NCI-H2029 (cell line): ENCODE measurements at regions not wholly inside any gene's neighbourhood (a gene's known extent, or its start where the extent isn't known, plus 50 kb on each side); places are given as distances from the start of the nearest gene placed in this dataset.
"Not testable (repeated sequence)": the region's sequence is repeated elsewhere in the genome, so short reads cannot be mapped to it uniquely, and the experiment has no call there.

Source experiments
- DNase-seq: peaks from one replicate; lab custom pipeline; 2025; lab: John Stamatoyannopoulos, UW

DNA sequence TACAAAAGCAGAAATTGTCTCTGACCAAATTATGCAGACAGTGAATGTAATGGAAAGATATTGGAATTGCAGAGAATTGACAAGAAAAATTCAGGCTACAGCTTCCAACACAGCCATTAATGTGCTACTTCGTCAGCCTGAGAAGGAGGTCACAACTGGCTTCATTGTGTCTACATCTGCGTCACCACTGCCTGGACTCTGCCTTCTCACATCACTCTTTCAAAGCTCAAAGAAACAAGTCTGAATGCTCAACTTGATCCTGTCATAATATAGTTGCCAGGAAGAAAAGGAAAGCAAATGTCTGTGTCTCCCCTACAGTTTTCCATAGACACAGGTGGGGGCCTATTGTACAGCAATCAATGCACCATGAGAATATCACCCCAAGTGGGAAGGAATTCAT lies 806.5 kb upstream of the CDH10 start:
- DNase-seq, result no peak

DNA sequence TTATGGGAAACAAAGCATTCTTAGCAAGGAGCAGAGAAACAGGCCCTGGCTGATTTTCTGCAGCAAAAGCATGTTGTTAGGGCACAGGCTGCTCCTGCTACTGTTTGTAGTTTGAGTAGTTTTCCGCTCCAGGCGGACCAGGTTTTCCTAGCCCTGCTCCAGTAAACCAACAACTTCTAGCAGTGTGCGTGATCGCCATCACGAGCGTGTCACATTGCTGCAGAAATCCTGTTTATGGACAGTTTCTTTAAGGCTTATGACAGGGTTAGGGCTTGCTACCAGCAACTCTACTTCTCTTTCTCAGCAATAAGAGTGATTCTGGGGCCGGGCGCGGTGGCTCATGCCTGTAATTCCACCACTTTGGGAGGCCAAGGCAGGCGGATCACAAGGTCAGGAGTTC lies 803.9 kb upstream of the CDH10 start:
- DNase-seq, result no peak

DNA sequence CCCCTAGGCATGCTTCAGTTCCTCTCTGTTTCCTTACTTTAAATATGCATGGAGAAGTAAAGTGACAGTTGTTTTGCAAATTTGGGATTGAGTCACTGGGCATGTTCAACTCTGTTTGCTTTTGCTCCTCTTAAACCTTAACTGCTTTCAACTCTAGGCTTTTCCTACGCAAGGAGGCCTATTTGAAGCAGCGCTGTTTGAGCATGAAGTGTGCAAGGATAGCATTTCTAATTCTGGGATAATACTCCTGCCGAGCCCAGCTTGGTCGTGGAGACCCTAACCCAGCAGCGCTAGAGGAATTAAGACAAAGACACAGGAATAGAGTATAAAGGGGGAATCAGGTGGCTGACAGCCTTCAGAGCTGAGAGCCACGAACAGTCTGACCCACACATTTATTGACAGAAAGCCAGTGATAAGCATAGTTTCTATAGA lies 803.4 kb upstream of the CDH10 start:
- no peak for DNase-seq

DNA sequence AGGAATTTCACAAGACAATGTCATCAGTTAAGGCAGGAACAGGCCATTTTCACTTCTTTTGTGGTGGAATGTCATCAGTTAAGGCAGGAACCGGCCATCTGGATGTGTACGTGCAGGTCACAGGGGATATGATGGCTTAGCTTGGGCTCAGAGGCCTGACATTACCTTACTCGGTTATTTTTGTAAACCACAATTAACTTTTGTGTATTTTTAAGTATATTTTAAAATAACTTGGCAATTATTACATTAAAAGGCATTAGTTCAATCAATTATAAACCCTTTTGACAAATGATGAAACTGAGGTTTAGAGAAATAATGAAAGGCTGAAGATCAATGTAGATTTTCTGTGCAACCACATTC lies 801.3 kb upstream of the CDH10 start:
- DNase-seq, result not testable (repeated sequence)

DNA sequence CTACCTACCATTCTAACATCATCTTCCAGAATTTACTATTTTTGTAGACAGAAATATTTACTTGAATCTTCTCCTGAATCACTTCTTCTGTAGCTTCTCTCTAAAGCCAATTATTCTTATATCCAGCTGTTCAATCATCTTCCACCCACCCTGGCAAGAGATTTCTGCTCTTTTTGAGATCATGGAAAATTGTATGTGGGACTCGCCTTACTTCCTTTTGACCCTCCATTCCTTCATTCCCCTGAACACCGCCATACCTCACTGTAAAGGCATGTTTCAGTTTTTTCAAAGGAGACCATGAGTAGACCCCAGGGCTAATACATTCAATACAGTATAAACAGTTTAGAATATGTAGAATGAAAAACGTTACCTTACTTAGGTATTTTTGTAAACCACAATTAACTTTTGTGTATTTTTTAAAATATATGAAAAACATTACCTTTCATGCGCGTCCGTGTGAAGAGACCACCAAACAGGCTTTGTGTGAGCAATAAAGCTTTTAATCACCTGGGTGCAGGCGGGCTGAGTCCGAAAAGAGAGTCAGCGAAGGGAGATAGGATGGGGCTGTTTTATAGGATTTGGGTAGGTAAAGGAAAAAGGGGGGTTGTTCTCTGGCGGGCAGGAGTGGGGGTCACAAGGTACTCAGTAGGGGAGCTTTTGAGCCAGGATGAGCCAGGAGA lies 800.7 kb upstream of the CDH10 start:
- not testable (repeated sequence) for DNase-seq

DNA sequence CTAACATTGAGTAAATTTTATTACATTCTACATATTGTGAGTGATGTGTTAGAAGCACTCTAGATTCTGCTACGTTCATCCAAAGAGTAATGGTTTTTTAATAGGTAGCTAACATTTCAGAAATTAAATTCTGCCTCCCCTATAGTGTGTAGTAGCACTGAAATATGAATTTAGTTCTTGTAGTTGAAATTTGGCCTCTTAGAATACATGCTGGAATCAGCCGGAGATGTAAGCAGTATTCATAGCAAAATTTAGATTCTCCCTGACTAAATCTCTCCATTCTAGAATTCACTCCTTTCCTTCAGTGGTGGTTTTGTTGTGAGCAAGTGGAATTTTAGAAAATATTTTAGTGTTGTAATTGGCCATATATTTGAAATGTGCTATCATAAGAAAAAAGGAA lies 799.9 kb upstream of the CDH10 start:
- DNase-seq, result no peak

DNA sequence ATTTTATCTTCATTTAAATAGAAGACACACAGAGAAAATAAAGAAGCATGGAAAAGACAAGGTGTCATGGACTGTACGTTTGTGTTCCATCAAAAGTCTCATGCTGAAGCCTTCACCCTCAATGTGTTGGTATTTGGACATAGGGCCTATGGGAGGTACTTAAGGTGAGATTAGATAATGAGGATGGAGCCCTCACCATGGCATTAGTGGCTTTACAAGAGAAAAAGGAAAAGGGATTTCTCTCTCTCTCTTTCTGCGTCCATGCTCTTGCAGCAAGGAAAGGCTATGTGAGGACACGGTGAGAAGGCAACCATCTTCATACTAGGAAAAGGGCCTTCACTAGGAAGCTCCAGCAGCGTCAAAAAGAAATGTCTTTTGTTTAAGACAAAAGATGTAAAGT lies 797.0 kb upstream of the CDH10 start:
- no peak for DNase-seq

DNA sequence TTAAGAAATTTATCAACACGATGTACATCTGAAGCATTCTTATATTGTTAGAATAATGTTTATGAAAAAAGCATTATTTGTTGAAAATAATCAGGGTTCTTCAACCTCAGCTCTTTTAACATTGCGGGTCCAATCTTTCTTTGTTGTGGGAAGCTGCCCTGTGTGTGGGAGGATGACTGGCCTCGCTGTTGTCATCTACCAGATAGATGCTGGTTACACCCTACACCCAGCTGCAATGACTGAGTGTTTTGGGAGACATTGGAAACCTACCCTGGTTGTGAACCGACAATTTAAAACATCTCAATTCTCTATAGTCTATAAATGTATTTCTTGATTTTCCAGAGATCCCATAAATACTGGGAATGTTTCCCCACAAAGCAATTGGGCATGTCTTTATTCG lies 794.2 kb upstream of the CDH10 start:
- no peak for DNase-seq

DNA sequence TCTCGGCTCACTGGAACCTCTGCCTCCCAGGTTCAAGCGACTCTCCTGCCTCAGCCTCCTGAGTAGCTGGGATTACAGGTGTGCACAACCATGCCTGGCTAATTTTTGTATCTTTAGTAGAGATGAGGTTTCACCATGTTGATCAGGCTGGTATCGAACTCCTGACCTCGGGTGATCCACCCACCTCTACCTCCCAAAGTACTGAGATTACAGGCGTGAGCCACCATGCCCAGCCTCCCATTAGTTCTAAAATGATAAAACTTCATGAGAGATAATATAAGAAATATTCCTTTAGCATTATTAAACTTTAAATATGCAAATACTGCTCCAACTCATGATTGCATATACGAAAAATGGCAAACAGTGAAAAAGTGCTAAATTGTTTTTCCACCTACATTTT lies 793.6 kb upstream of the CDH10 start:
- DNase-seq, result not testable (repeated sequence)

DNA sequence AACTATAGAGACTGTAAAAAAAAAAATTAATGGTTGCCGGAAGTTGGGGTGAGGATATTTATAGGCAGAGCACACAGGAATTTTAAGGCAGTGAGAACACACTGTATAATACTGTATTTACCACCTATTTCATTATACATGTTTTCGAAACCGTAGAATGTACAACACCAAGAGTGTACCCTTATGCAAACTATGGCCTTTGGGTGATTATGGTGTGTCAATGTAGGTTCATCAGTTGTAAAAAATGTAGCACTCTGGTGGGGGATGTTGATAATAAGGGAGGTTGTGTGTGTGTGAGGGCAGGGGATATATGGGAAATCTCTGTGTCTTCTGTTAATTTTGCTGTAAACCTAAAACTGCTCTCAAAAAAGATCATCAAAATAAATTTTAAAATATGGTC lies 791.7 kb upstream of the CDH10 start:
- DNase-seq, result no peak

DNA sequence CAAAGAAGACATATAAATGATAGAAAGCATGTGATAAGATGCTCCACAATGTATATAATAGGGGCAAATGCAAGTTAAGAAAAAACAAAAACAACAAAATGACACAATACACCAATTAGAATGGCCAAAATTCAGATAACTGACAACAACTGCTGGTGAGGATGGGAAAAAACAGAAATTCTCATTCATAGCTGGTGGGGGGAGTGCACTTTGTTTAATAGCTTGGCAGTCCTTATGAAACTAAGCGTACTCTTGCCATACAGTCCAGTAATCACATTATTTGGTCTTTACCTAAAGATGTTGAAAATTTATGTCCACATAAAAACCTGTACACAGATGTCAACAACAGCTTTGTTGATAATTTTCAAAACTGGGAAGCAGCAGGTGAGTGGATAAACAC lies 791.1 kb upstream of the CDH10 start:
- no peak for DNase-seq

DNA sequence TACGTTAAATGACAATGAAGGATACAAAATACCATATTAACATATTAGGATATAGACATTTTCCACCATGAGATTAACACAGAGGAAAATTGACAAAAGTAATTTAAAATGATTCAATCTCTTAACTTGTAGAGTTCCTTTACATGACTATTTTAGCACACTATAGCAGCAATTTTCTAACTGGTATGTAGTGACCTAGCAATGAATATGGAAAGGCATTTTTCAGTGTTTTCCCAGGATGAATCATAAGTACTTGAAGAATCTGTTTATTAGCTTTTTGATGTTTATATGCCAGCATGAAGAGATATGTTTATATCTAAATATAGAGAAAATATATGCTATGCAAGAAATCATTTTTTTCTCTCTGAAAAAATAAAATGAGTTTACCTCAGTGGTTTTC lies 782.5 kb upstream of the CDH10 start:
- DNase-seq, result no peak

DNA sequence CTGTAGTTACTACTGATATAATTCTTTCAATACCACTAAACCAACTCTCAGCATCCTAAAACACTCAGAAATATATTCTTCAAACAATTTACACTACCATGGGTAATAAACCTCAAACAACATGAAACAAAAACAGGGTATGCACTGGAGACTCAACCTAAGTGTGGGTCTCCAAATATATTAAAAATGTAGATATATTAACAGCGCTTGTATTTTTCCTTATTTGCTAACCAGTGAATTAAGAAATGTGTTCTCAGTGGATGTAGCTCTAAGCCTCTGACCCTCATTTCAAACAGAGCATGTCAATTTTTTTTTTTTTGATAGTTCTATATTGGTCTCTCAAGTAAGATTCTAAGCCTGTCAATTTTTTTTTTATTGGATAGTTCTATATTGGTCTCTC lies 778.5 kb upstream of the CDH10 start:
- no peak for DNase-seq

DNA sequence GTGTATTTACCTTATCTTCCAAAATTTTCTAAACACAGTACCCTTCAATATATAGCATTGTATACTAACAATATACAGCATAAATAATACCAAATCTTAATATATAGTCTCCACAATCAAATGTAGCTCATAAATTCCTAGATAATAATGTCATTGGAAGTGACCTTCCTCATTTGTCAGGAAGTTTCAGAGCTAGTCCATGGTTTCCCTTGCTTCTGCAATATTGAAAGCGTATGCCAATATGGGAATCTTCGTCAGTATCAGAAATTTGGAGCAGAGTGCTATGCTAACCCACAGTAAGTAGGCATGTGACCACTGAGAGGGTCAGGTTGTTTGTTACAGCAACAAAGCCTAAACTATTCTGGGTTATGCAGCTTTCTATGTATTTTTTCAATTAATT lies 774.9 kb upstream of the CDH10 start:
- DNase-seq, result no peak

DNA sequence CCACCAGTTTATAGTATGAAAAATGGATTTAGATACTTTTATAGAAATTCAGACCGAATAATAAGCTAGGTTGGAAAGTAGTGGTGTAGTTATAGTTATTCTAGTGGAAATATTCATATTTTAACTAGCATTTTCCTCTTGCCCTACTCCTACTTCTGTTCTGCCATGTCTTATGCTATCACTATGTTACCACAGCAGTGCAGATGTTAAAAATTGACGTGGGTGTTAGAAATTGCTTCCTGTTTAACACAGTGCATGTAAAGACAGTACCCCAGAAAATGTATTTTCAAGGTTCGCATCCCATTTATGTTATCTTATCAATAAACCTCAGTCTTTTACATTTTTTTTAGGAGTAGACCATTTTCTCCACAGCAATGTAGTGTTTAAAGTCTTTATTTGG lies 774.2 kb upstream of the CDH10 start:
- no peak for DNase-seq

DNA sequence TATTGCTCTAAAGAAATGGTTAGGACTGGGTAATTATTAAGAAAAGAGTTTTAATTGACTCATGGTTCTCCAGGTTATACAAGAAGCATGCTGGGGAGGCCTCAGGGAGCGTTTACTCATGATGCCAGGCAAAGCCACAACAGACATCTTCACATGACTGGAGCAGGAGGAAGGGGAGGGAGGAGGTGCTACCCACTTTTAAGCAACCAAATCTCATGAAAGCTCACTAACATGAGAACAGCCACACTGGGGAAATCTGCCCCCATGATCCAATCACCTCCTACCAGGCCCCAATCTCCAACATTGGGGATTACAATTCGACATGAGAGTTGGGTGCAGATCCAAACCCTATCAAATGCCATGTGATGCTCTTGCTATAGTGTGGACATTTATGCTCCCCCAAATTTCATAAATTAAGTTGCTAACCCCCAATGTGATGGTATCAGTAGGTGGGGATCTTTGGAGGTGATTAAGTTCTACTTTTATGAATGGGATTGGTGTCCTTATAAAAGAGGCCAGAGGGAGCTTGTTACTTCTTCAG lies 773.6 kb upstream of the CDH10 start:
- DNase-seq, result no peak

DNA sequence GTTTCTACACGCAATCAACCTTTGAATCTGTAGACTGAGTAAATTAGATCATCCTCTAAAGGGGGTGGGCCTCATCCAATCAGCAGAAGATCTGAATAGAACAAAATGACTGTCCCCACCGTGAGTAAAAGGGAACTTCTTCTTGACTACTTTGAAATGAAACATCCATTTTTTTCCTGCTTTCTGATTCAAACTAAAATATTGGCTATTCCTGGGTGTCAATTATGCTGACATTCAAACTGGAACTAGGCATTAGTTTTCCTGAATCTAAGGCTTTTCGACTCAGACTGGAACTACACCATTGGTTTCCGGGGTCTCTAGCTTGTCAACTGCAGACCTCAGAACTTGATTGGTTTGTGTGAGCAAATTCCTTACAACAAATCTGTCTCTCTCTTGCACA lies 772.2 kb upstream of the CDH10 start:
- no peak for DNase-seq

DNA sequence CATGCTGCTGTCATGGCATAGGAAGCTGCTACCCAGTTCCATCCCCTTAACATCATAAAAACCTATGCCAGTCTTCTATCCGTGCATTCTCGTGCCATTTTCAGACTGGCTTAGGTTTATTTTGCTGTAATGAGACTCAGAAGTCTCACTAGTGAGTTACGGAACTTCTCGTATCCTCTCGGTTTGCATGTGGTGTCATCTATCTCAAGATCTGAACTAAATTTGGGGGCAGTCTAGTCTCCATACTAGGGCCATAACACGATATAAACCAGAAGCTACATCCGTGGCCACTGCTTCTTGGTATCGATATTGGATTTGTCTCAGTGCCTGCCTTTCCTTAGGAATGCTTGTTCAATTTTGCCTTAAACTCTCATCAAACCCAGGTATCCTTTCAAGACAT lies 771.2 kb upstream of the CDH10 start:
- DNase-seq, result no peak

DNA sequence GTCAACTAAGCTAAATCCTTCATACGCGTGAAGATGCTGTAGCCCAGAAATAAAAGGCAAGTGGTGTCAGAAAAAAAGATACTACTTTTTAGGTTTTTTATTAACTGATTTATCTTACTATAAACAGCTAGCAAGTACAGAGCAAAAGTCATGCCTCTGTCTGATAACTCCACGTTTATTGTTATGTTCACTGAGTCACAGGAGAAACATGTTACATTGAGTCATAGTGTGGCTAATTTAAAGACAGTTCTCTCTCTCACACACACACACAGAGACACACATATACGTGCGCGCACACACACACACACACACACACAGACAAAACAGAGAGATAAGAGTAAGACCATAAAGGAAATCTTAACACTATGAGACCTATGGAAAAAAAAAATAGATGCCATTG lies 770.0 kb upstream of the CDH10 start:
- no peak for DNase-seq

DNA sequence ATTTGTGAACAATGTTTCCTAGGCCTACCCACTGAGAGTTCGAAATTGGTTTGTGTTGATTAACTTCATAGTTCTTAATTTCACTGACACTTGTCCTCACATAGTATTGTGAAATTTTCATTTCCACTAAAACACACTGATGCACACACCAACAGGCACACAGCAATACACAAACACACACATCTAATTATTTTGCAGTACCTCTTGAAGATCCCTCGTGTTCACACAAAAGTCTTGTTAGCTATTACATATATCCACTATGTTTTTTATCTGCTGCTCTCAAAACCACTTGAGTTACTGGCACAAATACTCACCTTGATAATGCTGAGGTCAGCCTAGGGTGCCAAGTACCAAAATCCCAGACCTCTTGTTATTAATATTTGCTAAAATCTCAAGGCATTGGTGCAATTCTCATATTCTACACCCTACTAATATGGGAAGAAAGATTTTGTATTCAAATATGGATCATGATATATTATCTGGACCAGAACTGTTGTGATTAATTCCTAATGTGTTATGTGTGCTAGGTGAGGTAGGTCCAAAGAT lies 767.4 kb upstream of the CDH10 start:
- no peak for DNase-seq

DNA sequence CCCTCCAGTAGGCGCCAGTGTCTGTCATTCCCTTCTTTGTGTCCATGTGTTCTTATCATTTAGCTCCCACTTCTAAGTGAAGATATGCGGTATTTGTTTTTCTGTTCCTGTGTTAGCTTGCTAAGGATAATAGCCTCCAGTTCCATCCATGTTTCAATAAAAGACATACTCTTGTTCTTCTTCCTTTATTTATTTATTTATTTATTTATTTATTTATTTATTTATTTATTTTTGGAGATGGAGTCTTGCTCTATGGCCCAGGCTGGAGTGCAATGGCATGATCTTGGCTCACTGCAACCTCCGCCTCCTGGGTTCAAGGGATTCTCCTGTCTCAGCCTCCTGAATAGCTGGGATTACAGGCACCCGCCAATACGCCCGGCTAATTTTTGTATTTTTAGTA lies 762.6 kb upstream of the CDH10 start:
- not testable (repeated sequence) for DNase-seq

DNA sequence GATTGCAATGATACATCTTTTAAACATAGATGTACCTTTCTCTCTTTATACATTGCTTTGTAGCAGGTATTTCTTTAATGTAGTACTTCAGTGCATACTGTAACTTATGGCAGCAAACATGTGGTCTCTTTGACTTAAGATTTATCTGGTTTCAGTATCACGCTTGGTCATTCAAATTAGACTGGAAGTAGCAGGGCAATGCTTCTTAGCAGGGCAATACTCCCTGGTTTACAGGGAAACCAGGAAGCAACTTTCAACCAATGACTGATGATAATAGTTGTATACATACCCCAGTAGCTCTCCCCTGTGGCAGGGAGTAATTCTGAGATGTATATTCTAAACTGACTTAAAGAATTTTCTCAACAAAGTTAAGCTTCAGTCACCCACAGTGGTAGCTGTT lies 761.1 kb upstream of the CDH10 start:
- no peak for DNase-seq

DNA sequence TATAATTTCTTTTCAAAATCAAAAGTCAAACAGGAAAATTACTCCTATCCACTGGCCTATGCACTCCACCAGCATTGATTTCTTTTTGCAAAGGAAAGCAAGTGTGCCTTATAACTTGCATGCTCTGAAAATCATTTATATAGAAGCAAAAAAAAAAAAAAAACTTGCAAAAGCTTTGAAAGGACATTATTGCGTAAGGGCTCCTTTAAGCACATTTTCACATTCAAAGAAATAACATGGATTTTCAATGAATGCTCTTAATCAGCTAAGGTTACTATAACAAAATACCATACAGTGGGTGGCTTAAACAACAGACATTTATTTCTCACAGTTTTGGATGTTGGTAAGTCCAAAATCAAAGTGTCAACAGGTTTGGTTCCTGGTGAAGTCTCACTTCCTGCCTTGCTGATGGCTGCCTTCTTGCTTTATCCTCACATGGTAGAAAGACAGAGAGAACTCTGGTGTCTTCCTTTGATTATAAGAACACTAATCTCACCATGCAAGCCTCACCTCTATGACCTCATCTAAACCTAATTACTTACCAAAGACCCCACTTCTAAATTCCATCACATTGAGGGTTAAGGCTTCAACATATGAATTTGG lies 755.2 kb upstream of the CDH10 start:
- DNase-seq, result no peak

DNA sequence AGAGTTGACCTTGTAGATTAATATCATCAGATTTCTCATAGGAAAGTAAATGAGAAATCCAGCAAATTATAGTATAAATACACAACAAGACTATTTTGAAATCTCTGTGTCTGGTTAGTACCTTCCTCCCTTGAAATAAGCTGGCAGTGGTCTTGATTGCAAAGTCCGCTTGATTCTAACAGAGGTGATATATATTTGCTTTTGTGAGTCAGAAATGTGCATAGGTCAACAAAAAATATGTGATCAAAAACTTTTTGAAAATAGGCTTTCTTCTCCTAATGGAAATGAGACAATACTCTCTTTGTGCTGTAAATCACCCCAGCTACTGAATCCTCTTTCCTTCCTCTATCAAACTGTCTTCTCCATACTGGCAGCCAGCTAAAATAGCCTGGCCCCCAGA lies 749.2 kb upstream of the CDH10 start:
- no peak for DNase-seq
